Bronchial epithelial cell (primary cell): ENCODE measurements at regions not wholly inside any gene's neighbourhood (a gene's known extent, or its start where the extent isn't known, plus 50 kb on each side); places are given as distances from the start of the nearest gene placed in this dataset.

ENCODE experiments used
- DNase-seq: peaks from one replicate; pipeline ENCODE4 v3.0.0-alpha.2; 2010; ENCODE audit warnings: low read depth
- FAIRE-seq: peaks from 2 replicates; lab custom pipeline; 2011; peaks lifted over from hg19 to GRCh38; lab: Jason Lieb, UNC
- H3K27me3 ChIP-seq: 2 replicates; pipeline ENCODE4 v1.5.1; 2011; ENCODE audit warnings: low read length; ENCODE audit not compliant: control insufficient read depth, insufficient read depth
- H3K36me3 ChIP-seq: 2 replicates; pipeline ENCODE4 v1.5.1; 2011; ENCODE audit warnings: low read length; ENCODE audit not compliant: control insufficient read depth, insufficient read depth
- H3K4me3 ChIP-seq: 2 replicates; pipeline ENCODE4 v1.5.1; 2011; ENCODE audit warnings: mild to moderate bottlenecking, low read depth, low read length, control low read depth
- CTCF ChIP-seq: IDR thresholded peaks from 2 replicates; pipeline ENCODE4 v1.5.1; 2011; ENCODE audit warnings: mild to moderate bottlenecking, moderate library complexity, low read length, control low read depth, inconsistent platforms; ENCODE audit not compliant: insufficient read depth, severe bottlenecking

DNA sequence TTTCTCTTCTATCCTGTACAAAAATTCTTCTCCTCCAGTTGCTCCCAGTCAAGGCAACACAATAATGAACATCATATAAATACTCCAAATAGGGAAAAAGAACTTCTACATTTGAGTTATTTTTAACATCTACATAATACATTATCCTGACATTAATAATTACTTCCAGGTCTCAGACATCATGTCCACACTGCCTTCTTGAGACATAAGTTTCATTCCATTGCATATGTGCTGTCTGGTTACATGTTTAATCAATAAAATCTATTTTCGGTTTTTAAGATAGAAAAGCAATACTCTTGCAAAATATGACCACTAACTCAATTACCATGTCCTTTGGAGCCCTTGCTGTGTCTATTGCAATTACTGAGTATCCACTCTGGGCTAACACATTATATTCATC is 881.9 kb downstream of the GALC start:
- DNase-seq, result no peak
- no peak for TF ChIP-seq CTCF
- FAIRE-seq, result no peak
- Histone ChIP-seq H3K4me3 (no peak overlapping the region), H3K27me3 (no peaks in the 10 kb centered on the region), H3K36me3 (no peaks in the 10 kb centered on the region)

DNA sequence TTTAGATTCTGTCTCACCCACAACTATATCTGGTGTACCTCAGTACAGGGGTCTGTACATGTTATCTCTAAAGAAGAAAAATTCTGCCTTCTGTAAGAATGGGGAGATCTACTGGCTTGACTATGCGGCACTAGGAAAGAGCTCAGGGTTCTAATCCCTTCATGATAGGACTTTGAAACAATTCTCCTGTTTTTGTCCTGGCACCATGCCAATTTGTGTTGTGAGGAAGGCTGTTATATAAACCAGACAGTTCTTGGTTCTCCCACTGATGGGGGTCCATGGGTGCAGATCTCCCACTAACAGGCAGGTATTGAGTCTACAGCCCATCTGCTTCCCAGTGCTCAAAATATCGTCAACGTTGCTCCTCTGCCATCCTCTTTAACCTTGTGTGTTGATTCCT is 883.7 kb downstream of the GALC start:
- TF ChIP-seq CTCF, result no peak
- no peaks in the 10 kb centered on the region for H3K36me3 ChIP-seq
- H3K4me3 ChIP-seq, result no peak overlapping the region
- no peaks in the 10 kb centered on the region for H3K27me3 ChIP-seq
- no peak for DNase-seq
- FAIRE-seq, result no peak

DNA sequence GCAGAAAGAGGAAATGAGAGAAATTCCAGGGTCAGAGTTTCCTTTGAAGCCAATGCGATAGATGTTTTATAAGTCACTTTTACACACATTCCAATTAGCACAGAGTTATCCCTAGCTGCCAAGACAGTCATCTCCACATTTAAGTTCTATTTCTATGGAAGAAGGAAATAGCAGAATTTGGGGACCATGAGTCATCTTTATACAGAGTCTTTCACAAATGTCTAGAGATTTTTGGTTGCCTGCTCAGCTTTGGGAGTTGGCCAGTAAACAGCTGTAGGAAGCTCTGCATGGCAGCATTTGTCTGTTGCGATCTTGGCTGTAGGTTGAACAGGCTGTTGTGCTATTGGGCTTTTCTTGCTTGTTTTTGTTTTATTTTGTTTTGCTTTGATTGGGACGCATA is 884.3 kb downstream of the GALC start:
- H3K4me3 ChIP-seq, result no peak overlapping the region
- TF ChIP-seq CTCF, result no peak
- no peaks in the 10 kb centered on the region for H3K36me3 ChIP-seq
- peak; percentile 36 for DNase-seq
- no peaks in the 10 kb centered on the region for H3K27me3 ChIP-seq
- FAIRE-seq, result no peak

GRCh38 chr14:87102811-87103378 is 890.1 kb downstream of the GALC start:
- H3K4me3 ChIP-seq, result no peak overlapping the region
- no peak for FAIRE-seq
- DNase-seq, result peak; percentile 25
- no peaks in the 10 kb centered on the region for H3K27me3 ChIP-seq
- TF ChIP-seq CTCF, result no peak
- no peaks in the 10 kb centered on the region for H3K36me3 ChIP-seq

DNA sequence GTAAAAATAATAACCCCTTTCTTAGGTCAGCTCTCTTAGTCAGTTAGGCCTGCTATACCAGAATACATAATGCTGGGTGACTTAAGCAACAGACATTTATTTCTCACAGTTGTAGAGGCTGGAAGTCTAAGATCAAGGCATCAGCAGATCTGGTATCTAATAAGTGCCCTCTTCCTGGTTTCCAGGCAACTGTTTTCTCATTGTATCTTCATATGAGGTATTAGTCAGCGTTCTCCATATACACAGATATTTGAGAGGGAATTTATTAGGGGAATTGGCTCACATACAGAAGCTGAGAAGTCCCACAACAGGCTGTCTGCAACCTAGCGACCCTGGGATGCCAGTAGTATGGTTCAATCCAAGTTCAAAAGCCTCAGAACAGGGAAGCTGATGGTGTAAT is 896.0 kb downstream of the GALC start:
- FAIRE-seq, result no peak
- no peaks in the 10 kb centered on the region for H3K27me3 ChIP-seq
- TF ChIP-seq CTCF, result no peak
- no peaks in the 10 kb centered on the region for H3K36me3 ChIP-seq
- no peak overlapping the region for H3K4me3 ChIP-seq
- DNase-seq, result peak; percentile 34

GRCh38 chr14:87094913-87095312 is 898.1 kb downstream of the GALC start:
- Histone ChIP-seq H3K4me3 (no peak overlapping the region), H3K27me3 (no peaks in the 10 kb centered on the region), H3K36me3 (no peaks in the 10 kb centered on the region)
- FAIRE-seq (no peak), DNase-seq (no peak)
- TF ChIP-seq CTCF, result no peak
